Caco-2 (cell line): ENCODE measurements at regions not wholly inside any gene's neighbourhood (a gene's known extent, or its start where the extent isn't known, plus 50 kb on each side); places are given as distances from the start of the nearest gene placed in this dataset.

Experiments used
- BruUV-seq: library from RNA; stranded (reverse); fragments of 400-500 nt; replicated peaks from 2 replicates; lab custom pipeline; 2021; lab: Mats Ljungman, UMichigan
- CTCF ChIA-PET: fragments of 300-600 bp; sonication (Branson Sonifier 250); formaldehyde crosslinking; loops from one replicate; lab custom pipeline; 2022; ENCODE audit warnings: antibody characterized with exemption; lab: Charles Lee
- POLR2A ChIA-PET: fragments of 300-600 bp; sonication (Branson Sonifier 250); formaldehyde crosslinking; loops from one replicate; lab custom pipeline; 2022; ENCODE audit warnings: antibody characterized with exemption; lab: Charles Lee
- DNase-seq, 2 experiments: peaks; one replicate each; pipeline versions ENCODE4 v3.0.0 to v3.0.0-alpha.2; 2020 to 2022
- H3K27me3 ChIP-seq: replicated peaks from 2 replicates; pipeline ENCODE4 v1.6.0; 2011; ENCODE audit warnings: low read length; ENCODE audit not compliant: control insufficient read depth, insufficient read depth
- H3K36me3 ChIP-seq: 2 replicates; pipeline ENCODE4 v1.5.1; 2011; ENCODE audit warnings: low read length; ENCODE audit not compliant: control insufficient read depth, insufficient read depth
- H3K4me1 ChIP-seq: fragments of 250-450 bp; sonication (Bioruptor Pico); 2 replicates; pipeline ENCODE4 v1.5.1; 2020; ENCODE audit warnings: mild to moderate bottlenecking
- H3K4me3 ChIP-seq: 2 replicates; pipeline ENCODE4 v1.5.1; 2011; ENCODE audit warnings: low read depth, mild to moderate bottlenecking, control low read depth, low read length
- H3K9me3 ChIP-seq: fragments of 250-450 bp; sonication (Bioruptor Pico); 2 replicates; pipeline ENCODE4 v1.5.1; 2020; ENCODE audit warnings: mild to moderate bottlenecking, moderate library complexity
- H3K27ac Mint-ChIP-seq: one replicate; pipeline ENCODE4 v1.8.0; 2022; ENCODE audit warnings: mixed read lengths; ENCODE audit not compliant: unreplicated experiment
- H3K27me3 Mint-ChIP-seq: one replicate; pipeline ENCODE4 v1.8.0; 2022; ENCODE audit warnings: mixed read lengths; ENCODE audit not compliant: insufficient read depth, unreplicated experiment
- H3K36me3 Mint-ChIP-seq: one replicate; pipeline ENCODE4 v1.8.0; 2022; ENCODE audit warnings: mild to moderate bottlenecking, mixed read lengths; ENCODE audit not compliant: insufficient read depth, unreplicated experiment
- H3K4me1 Mint-ChIP-seq: one replicate; pipeline ENCODE4 v1.8.0; 2022; ENCODE audit warnings: low read depth, mixed read lengths; ENCODE audit not compliant: unreplicated experiment
- H3K4me3 Mint-ChIP-seq: one replicate; pipeline ENCODE4 v1.8.0; 2022; ENCODE audit warnings: mild to moderate bottlenecking, moderate library complexity, mixed read lengths; ENCODE audit not compliant: unreplicated experiment
- H3K9me3 Mint-ChIP-seq: one replicate; pipeline ENCODE4 v1.8.0; 2022; ENCODE audit warnings: mixed read lengths; ENCODE audit not compliant: unreplicated experiment
- intact Hi-C: fragments of 100-400 bp; cut with micrococcal nuclease; formaldehyde crosslinking; loops from one replicate; pipeline ENCODE4 v1.10.0; 2022; ENCODE audit not compliant: unreplicated experiment
- TF ChIP-seq, protein P1 (sequence below), 2 experiments: fragments of 200-600 bp in 1 of 2; IDR thresholded peaks; 1 replicate in 1 of 2; 2 replicates in 1 of 2; pipeline versions ENCODE4 v1.5.1 to v1.8.0; 2011 to 2022; ENCODE audit warnings: antibody characterized with exemption in 1 of 2, control low read depth in 1 of 2, inconsistent platforms in 1 of 2, low read depth in 1 of 2, low read length in 1 of 2, mild to moderate bottlenecking in 1 of 2, moderate library complexity in 1 of 2; ENCODE audit not compliant: insufficient read depth in 1 of 2, severe bottlenecking in 1 of 2, unreplicated experiment in 1 of 2

DNA sequence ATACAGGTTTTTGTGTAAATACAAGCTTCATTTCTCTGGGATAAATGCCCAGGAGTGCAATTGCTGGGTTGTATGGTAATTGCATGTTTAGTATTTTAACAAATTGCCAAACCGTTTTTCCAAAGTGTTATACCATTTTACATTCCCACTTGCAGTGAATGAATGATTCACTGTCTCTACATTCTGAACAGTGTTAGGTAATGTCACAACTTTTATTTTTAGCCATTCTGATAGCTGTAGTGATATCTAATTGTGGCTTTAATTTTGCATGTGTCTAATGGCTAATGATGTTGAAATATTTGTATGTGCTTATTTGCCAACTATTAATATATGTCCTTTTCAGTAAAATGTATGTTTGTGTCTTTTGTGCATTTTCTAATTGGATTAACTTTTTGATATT is 156.9 kb upstream of the CES5A start:
- peaks cover 19% of the 10 kb centered on the region for H3K9me3 Mint-ChIP-seq
- no peaks in the 10 kb centered on the region for H3K36me3 Mint-ChIP-seq
- ChIA-PET POLR2A (no interaction called here), CTCF (no interaction called here)
- peaks cover 9% of the 10 kb centered on the region for H3K9me3 ChIP-seq
- TF ChIP-seq, protein P1, sequence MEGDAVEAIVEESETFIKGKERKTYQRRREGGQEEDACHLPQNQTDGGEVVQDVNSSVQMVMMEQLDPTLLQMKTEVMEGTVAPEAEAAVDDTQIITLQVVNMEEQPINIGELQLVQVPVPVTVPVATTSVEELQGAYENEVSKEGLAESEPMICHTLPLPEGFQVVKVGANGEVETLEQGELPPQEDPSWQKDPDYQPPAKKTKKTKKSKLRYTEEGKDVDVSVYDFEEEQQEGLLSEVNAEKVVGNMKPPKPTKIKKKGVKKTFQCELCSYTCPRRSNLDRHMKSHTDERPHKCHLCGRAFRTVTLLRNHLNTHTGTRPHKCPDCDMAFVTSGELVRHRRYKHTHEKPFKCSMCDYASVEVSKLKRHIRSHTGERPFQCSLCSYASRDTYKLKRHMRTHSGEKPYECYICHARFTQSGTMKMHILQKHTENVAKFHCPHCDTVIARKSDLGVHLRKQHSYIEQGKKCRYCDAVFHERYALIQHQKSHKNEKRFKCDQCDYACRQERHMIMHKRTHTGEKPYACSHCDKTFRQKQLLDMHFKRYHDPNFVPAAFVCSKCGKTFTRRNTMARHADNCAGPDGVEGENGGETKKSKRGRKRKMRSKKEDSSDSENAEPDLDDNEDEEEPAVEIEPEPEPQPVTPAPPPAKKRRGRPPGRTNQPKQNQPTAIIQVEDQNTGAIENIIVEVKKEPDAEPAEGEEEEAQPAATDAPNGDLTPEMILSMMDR (IDR thresholded peaks at IDR 0.05; ENCODE audit: insufficient read depth in 1 of 2, low read depth in 1 of 2, low read length in 1 of 2, severe bottlenecking in 1 of 2, unreplicated experiment in 1 of 2): no peak
- H3K4me1 Mint-ChIP-seq: no peaks in the 10 kb centered on the region
- H3K4me1 ChIP-seq: no peaks in the 10 kb centered on the region
- no peaks in the 10 kb centered on the region; the same call in 1 of the 2 replicates for H3K27me3 ChIP-seq
- H3K36me3 ChIP-seq: no peaks in the 10 kb centered on the region
- no peak overlapping the region for H3K4me3 Mint-ChIP-seq
- H3K27ac Mint-ChIP-seq: no peak overlapping the region
- H3K27me3 Mint-ChIP-seq: peaks cover 33% of the 10 kb centered on the region
- no peak for DNase-seq
- H3K4me3 ChIP-seq: no peak overlapping the region
- intact Hi-C loops: no loop called here
- BruUV-seq: no TSS peak

DNA sequence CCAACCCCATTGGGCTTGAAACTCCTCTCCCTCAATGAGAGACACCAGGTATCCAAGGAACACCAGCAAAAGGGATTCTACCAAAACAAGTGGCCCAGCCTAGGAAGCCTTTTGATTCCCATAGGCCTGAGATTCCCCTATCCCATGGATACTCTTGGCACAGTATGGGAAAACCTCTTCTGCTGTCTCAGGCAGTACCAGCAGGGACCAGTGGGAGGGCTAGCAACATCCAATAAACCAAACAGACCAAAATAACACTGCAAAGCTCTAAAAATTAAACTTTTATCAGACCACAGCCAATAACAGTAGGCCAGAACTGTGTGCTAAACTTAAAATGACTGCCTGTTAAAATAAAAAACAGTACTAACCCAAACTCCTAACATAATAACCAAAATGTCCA is 153.9 kb upstream of the CES5A start:
- Mint-ChIP-seq H3K4me1 (no peaks in the 10 kb centered on the region), H3K36me3 (no peaks in the 10 kb centered on the region), H3K27me3 (peaks cover 29% of the 10 kb centered on the region), H3K4me3 (no peak overlapping the region), H3K27ac (no peak overlapping the region), H3K9me3 (no peaks in the 10 kb centered on the region)
- Histone ChIP-seq H3K27me3 (no peaks in the 10 kb centered on the region; the same call in 1 of the 2 replicates), H3K9me3 (no peaks in the 10 kb centered on the region), H3K36me3 (no peaks in the 10 kb centered on the region), H3K4me1 (no peaks in the 10 kb centered on the region), H3K4me3 (no peak overlapping the region)
- DNase-seq: no peak
- TF ChIP-seq, protein P1 (IDR thresholded peaks at IDR 0.05; ENCODE audit: insufficient read depth in 1 of 2, low read depth in 1 of 2, low read length in 1 of 2, severe bottlenecking in 1 of 2, unreplicated experiment in 1 of 2): no peak
- intact Hi-C loops: no loop called here
- no TSS peak for BruUV-seq
- ChIA-PET POLR2A (no interaction called here), CTCF (no interaction called here)

DNA sequence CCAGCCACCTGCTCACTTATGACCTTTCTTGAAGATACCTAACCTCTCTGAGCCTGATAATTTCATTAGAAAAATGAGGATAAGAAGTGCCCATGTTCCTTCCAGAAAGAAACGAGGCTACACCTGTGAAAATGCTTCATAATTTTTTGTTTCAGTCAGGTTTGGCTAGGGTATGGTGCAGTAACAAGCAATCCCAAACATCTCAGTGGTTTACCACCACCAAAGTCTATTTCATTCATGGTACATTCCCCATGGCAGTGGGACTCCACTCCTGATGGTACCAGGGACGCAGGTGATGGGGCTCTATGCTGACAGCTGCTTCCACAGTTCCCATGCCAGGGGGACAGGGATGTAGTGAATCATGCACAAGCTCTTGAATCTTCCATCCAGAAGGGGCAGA is 147.6 kb upstream of the CES5A start:
- POLR2A ChIA-PET: no interaction called here

More for the DNA sequence above, 147.6 kb upstream of the CES5A start:
- peaks cover 6% of the 10 kb centered on the region for H3K27me3 Mint-ChIP-seq
- Histone ChIP-seq H3K4me3 (no peak overlapping the region), H3K4me1 (no peaks in the 10 kb centered on the region), H3K9me3 (no peaks in the 10 kb centered on the region), H3K27me3 (no peaks in the 10 kb centered on the region), H3K36me3 (no peaks in the 10 kb centered on the region)
- no peak overlapping the region for H3K4me3 Mint-ChIP-seq
- CTCF ChIA-PET: no interaction called here
- no peaks in the 10 kb centered on the region for H3K4me1 Mint-ChIP-seq
- no peaks in the 10 kb centered on the region for H3K9me3 Mint-ChIP-seq
- no peaks in the 10 kb centered on the region for H3K36me3 Mint-ChIP-seq
- no peak overlapping the region for H3K27ac Mint-ChIP-seq
- intact Hi-C loops: no loop called here
- no TSS peak for BruUV-seq
- no peak for DNase-seq
- TF ChIP-seq, protein P1 (IDR thresholded peaks at IDR 0.05; ENCODE audit: insufficient read depth in 1 of 2, low read depth in 1 of 2, low read length in 1 of 2, severe bottlenecking in 1 of 2, unreplicated experiment in 1 of 2): no peak
